PC-3 (cell line): ENCODE measurements at regions not wholly inside any gene's neighbourhood (a gene's known extent, or its start where the extent isn't known, plus 50 kb on each side); places are given as distances from the start of the nearest gene placed in this dataset.

ENCODE experiments used
- ATAC-seq: fragments of 200-7000 bp; cut with Tn5 transposase; 2 replicates; pipeline ENCODE4 v1.9.1; 2020; ENCODE audit warnings: mild to moderate bottlenecking, moderate library complexity
- BruUV-seq: library from RNA; stranded (reverse); fragments of 400-500 nt; replicated peaks from 2 replicates; lab custom pipeline; 2021; lab: Mats Ljungman, UMichigan
- CTCF ChIA-PET: fragments of 300-600 bp; sonication (Branson Sonifier 250); formaldehyde crosslinking; loops from one replicate; lab custom pipeline; 2022; ENCODE audit warnings: antibody characterized with exemption; lab: Charles Lee
- POLR2A ChIA-PET: fragments of 300-600 bp; sonication (Branson Sonifier 250); formaldehyde crosslinking; loops from one replicate; lab custom pipeline; 2022; ENCODE audit warnings: antibody characterized with exemption; ENCODE audit not compliant: unreplicated experiment; lab: Charles Lee
- DNase-seq: peaks from one replicate; pipeline ENCODE4 v3.0.0-alpha.2; 2015
- H2AFZ ChIP-seq: fragments of 300-600 bp; sonication (generic); 2 replicates; pipeline ENCODE4 v1.6.0; 2016; ENCODE audit warnings: antibody characterized with exemption, low read length
- H3F3A ChIP-seq: fragments of 300-600 bp; sonication (generic); one replicate; pipeline ENCODE4 v1.6.0; 2017; ENCODE audit warnings: antibody characterized with exemption, low read length, control low read depth, mild to moderate bottlenecking; ENCODE audit not compliant: unreplicated experiment
- H3K27ac ChIP-seq: fragments of 300-600 bp; sonication (generic); 2 replicates; pipeline ENCODE4 v1.5.1; 2016; ENCODE audit warnings: mild to moderate bottlenecking, low read length
- H3K27me3 ChIP-seq: fragments of 300-600 bp; sonication (generic); 2 replicates; pipeline ENCODE4 v1.6.1; 2016; ENCODE audit warnings: low read length, mixed read lengths
- H3K36me3 ChIP-seq: fragments of 300-600 bp; sonication (generic); 2 replicates; pipeline ENCODE4 v1.6.1; 2016; ENCODE audit warnings: low read depth, mixed run types, low read length, mixed read lengths
- H3K4me1 ChIP-seq: fragments of 300-600 bp; sonication (generic); 2 replicates; pipeline ENCODE4 v1.5.1; 2016; ENCODE audit warnings: low read length; ENCODE audit not compliant: insufficient read depth
- H3K4me2 ChIP-seq: fragments of 300-600 bp; sonication (generic); 2 replicates; pipeline ENCODE4 v1.6.0; 2016; ENCODE audit warnings: low read length
- H3K4me3 ChIP-seq: fragments of 300-600 bp; sonication (generic); 2 replicates; pipeline ENCODE4 v1.5.1; 2016; ENCODE audit warnings: mild to moderate bottlenecking, low read length, mixed read lengths
- H3K79me2 ChIP-seq: fragments of 300-600 bp; sonication (generic); 2 replicates; pipeline ENCODE4 v1.6.1; 2017; ENCODE audit warnings: low read length, mixed read lengths
- H3K9ac ChIP-seq: fragments of 300-600 bp; sonication (generic); 2 replicates; pipeline ENCODE4 v1.6.0; 2016; ENCODE audit warnings: mild to moderate bottlenecking, low read length
- H3K9me2 ChIP-seq: fragments of 300-600 bp; sonication (generic); replicated peaks from 2 replicates; pipeline ENCODE4 v1.6.1; 2016; ENCODE audit warnings: mixed run types, low read length, mixed read lengths
- H3K9me3 ChIP-seq: fragments of 300-600 bp; sonication (generic); 2 replicates; pipeline ENCODE4 v1.6.1; 2016; ENCODE audit warnings: low read length, mixed read lengths
- H4K20me1 ChIP-seq: fragments of 300-600 bp; sonication (generic); 2 replicates; pipeline ENCODE4 v1.6.1; 2016; ENCODE audit warnings: low read length, mixed read lengths
- EZH2 ChIP-seq: fragments of 300-600 bp; sonication (generic); IDR thresholded peaks from one replicate; pipeline ENCODE4 v1.6.1; 2017; ENCODE audit warnings: antibody characterized with exemption, mild to moderate bottlenecking, low read length; ENCODE audit not compliant: unreplicated experiment
- EZH2phosphoT487 ChIP-seq: fragments of 300-600 bp; sonication (generic); IDR thresholded peaks from 2 replicates; pipeline ENCODE4 v1.6.1; 2018; ENCODE audit warnings: mild to moderate bottlenecking, antibody characterized with exemption, low read length, borderline replicate concordance
- intact Hi-C: fragments of 100-400 bp; cut with micrococcal nuclease; formaldehyde crosslinking; loops from 2 replicates; pipeline ENCODE4 v1.9.0; 2023
- TF ChIP-seq, protein P1 (sequence below): fragments of 300-600 bp; sonication (generic); conservative IDR thresholded peaks from 2 replicates; pipeline ENCODE4 v1.5.1; 2017; ENCODE audit warnings: antibody characterized with exemption, low read depth, mild to moderate bottlenecking, low read length

DNA sequence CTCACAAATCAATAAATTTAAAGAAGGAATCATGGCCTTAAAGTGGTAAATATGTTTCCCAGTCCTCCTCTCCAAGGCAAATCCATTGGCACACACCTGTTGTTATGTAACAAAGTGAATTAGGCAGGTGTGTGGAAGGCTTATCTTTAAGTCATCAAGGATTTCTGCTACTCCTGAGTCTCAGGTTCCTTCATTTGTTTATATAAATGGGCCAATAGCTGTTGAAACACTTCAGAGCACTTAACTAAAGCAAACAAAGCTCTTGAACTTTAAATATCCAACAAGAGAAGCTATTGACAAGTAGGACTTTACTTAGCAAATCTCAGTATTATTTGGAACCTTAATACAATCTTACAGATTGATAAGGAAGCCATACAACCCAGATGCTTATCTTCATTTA is 99.3 kb upstream of the ESRRG start:
- no peaks in the 10 kb centered on the region for H3K9me3 ChIP-seq
- H3K36me3 ChIP-seq, result no peaks in the 10 kb centered on the region
- DNase-seq (no peak), ATAC-seq (no peak)
- BruUV-seq, result no TSS peak
- TF ChIP-seq EZH2 (no peak), EZH2phosphoT487 (no peak)
- TF ChIP-seq, protein P1, sequence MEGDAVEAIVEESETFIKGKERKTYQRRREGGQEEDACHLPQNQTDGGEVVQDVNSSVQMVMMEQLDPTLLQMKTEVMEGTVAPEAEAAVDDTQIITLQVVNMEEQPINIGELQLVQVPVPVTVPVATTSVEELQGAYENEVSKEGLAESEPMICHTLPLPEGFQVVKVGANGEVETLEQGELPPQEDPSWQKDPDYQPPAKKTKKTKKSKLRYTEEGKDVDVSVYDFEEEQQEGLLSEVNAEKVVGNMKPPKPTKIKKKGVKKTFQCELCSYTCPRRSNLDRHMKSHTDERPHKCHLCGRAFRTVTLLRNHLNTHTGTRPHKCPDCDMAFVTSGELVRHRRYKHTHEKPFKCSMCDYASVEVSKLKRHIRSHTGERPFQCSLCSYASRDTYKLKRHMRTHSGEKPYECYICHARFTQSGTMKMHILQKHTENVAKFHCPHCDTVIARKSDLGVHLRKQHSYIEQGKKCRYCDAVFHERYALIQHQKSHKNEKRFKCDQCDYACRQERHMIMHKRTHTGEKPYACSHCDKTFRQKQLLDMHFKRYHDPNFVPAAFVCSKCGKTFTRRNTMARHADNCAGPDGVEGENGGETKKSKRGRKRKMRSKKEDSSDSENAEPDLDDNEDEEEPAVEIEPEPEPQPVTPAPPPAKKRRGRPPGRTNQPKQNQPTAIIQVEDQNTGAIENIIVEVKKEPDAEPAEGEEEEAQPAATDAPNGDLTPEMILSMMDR, result no peak
- no peaks in the 10 kb centered on the region; the same call in 1 of the 2 replicates for H3K4me1 ChIP-seq
- H3K27me3 ChIP-seq, result peaks cover 8% of the 10 kb centered on the region; the same call in 1 of the 2 replicates
- CTCF ChIA-PET, result no interaction called here
- H3F3A ChIP-seq, result no peaks in the 10 kb centered on the region
- no peak overlapping the region for H3K4me3 ChIP-seq
- H3K27ac ChIP-seq, result no peak overlapping the region
- H3K9me2 ChIP-seq, result no peaks in the 10 kb centered on the region
- no peaks in the 10 kb centered on the region for H4K20me1 ChIP-seq
- intact Hi-C loops, result no loop called here
- H3K4me2 ChIP-seq, result no peak overlapping the region
- no peak overlapping the region for H3K9ac ChIP-seq
- POLR2A ChIA-PET, result interaction anchor here (1.0 kb wide), 1 partner anchor 309 kb away, joined by 4 read pairs; no protein-coding TSS in a partner anchor
- H2AFZ ChIP-seq, result no peak overlapping the region
- no peaks in the 10 kb centered on the region for H3K79me2 ChIP-seq

DNA sequence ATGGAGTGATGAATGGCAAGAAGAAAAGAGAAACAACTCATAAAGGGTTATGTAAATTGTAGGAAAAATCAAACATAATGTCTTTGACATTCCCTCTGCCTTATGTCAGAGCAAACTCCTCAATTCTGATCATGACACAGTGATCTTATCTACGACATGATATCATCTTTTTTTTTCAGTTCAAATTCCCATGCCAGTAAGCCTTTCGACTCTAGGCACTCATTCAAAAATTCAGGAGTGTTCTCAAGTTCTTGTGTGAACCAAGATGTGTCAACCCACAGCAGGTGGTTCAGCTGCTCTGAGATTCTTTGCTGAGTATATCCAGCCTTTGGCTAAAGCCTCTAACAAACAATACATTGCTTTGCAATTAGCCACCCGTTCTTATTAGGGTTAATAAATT is 97.1 kb upstream of the ESRRG start:
- H3K79me2 ChIP-seq, result no peaks in the 10 kb centered on the region
- H4K20me1 ChIP-seq, result no peaks in the 10 kb centered on the region
- H3K9me2 ChIP-seq, result no peaks in the 10 kb centered on the region
- no peaks in the 10 kb centered on the region for H3K36me3 ChIP-seq
- no peak overlapping the region for H3K9ac ChIP-seq
- TF ChIP-seq, protein P1, result no peak
- no peak for TF ChIP-seq EZH2phosphoT487
- no peak for TF ChIP-seq EZH2
- H3K4me1 ChIP-seq, result no peaks in the 10 kb centered on the region; the same call in 1 of the 2 replicates
- ChIA-PET CTCF (no interaction called here), POLR2A (no interaction called here)
- no peaks in the 10 kb centered on the region for H3F3A ChIP-seq
- intact Hi-C loops, result no loop called here
- H3K4me3 ChIP-seq, result no peak overlapping the region
- H3K27me3 ChIP-seq, result peaks cover 8% of the 10 kb centered on the region; the same call in 1 of the 2 replicates
- H2AFZ ChIP-seq, result no peak overlapping the region
- H3K27ac ChIP-seq, result no peak overlapping the region
- no peaks in the 10 kb centered on the region for H3K9me3 ChIP-seq
- BruUV-seq, result no TSS peak
- H3K4me2 ChIP-seq, result no peak overlapping the region
- no peak for ATAC-seq
- DNase-seq, result peak; percentile 36

DNA sequence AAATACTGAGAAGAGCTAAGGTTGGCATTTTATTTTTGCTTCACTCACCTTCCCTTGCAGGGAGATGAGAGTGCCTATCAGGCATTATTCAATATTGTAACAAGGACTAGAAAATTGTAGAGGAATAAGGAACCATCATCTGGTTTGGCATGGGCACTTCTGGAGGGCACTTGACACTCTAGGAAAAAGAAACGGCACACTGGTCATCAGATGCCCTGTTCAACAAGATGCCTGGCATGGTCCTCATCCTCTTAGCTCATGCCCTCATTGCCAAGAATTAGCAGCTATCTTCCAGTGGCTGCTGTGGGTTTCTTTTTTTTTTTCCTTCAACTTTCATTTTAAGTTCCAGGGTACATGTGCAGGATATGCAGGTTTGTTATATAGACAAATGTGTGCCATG is 95.1 kb upstream of the ESRRG start:
- Histone ChIP-seq H3K79me2 (no peaks in the 10 kb centered on the region), H3K4me2 (no peak overlapping the region), H2AFZ (no peak overlapping the region), H3K9me3 (no peaks in the 10 kb centered on the region), H3K9me2 (no peaks in the 10 kb centered on the region), H3K9ac (no peak overlapping the region), H3F3A (no peaks in the 10 kb centered on the region), H3K27ac (no peak overlapping the region), H3K36me3 (no peaks in the 10 kb centered on the region), H3K4me3 (no peak overlapping the region), H3K4me1 (no peaks in the 10 kb centered on the region), H3K27me3 (peaks cover 8% of the 10 kb centered on the region; the same call in 1 of the 2 replicates), H4K20me1 (no peaks in the 10 kb centered on the region)
- intact Hi-C loops, result no loop called here
- ATAC-seq (no peak), DNase-seq (no peak)
- ChIA-PET CTCF (no interaction called here), POLR2A (no interaction called here)
- TF ChIP-seq EZH2, result no peak
- no peak for TF ChIP-seq EZH2phosphoT487
- TF ChIP-seq, protein P1, result no peak
- BruUV-seq, result no TSS peak
